Stimulated activated CD8-positive, alpha-beta memory T cell treated with anti-CD3 and anti-CD28 coated beads, Interleukin-7, amount 100 ng/mL, for 1 hour (primary cell): ENCODE measurements at regions not wholly inside any gene's neighbourhood (a gene's known extent, or its start where the extent isn't known, plus 50 kb on each side); places are given as distances from the start of the nearest gene placed in this dataset.

Experiments used
- DNase-seq, 2 donors: peaks; one replicate each; pipeline ENCODE4 v3.0.0-alpha.2; 2020; ENCODE audit warnings: low read depth in 2 of 2

- DNase-seq = no peak
Observed at GRCh38 chr2:221025398-221025797, 546.7 kb downstream of the EPHA4 start.

GRCh38 chr2:221034026-221034701 is 537.9 kb downstream of the EPHA4 start:
- no peak for DNase-seq

GRCh38 chr2:221034973-221035372 is 537.1 kb downstream of the EPHA4 start:
- DNase-seq = no peak

GRCh38 chr2:221042926-221043325 is 529.2 kb downstream of the EPHA4 start:
- no peak for DNase-seq

GRCh38 chr2:221044781-221045180 is 527.3 kb downstream of the EPHA4 start:
- no peak for DNase-seq

GRCh38 chr2:221050020-221050795 is 521.9 kb downstream of the EPHA4 start:
- DNase-seq = no peak

GRCh38 chr2:221051162-221051561 is 520.9 kb downstream of the EPHA4 start:
- no peak for DNase-seq

GRCh38 chr2:221060376-221060775 is 511.7 kb downstream of the EPHA4 start:
- DNase-seq = no peak

GRCh38 chr2:221063568-221063967 is 508.5 kb downstream of the EPHA4 start:
- no peak for DNase-seq

- no peak for DNase-seq
Observed at GRCh38 chr2:221064058-221064854, 507.8 kb downstream of the EPHA4 start.

- DNase-seq = no peak
Observed at GRCh38 chr2:221064880-221065279, 507.2 kb downstream of the EPHA4 start.

- no peak for DNase-seq
Observed at GRCh38 chr2:221068123-221068522, 504.0 kb downstream of the EPHA4 start.

- no peak for DNase-seq
Observed at GRCh38 chr2:221070106-221070505, 502.0 kb downstream of the EPHA4 start.

GRCh38 chr2:221073326-221074049 is 498.6 kb downstream of the EPHA4 start:
- DNase-seq = no peak

GRCh38 chr2:221074238-221074637 is 497.9 kb downstream of the EPHA4 start:
- no peak for DNase-seq

- no peak for DNase-seq
Observed at GRCh38 chr2:221075203-221075602, 496.9 kb downstream of the EPHA4 start.

GRCh38 chr2:221077251-221077650 is 494.9 kb downstream of the EPHA4 start:
- no peak for DNase-seq

- DNase-seq = no peak
Observed at GRCh38 chr2:221077799-221078198, 494.3 kb downstream of the EPHA4 start.

GRCh38 chr2:221085341-221085900 is 486.7 kb downstream of the EPHA4 start:
- DNase-seq = no peak

GRCh38 chr2:221085936-221086335 is 486.2 kb downstream of the EPHA4 start:
- no peak for DNase-seq

GRCh38 chr2:221087779-221088178 is 484.3 kb downstream of the EPHA4 start:
- no peak for DNase-seq

- no peak for DNase-seq
Observed at GRCh38 chr2:221088506-221088905, 483.6 kb downstream of the EPHA4 start.
